Ovary (tissue), 3 donors: ENCODE measurements at regions not wholly inside any gene's neighbourhood (a gene's known extent, or its start where the extent isn't known, plus 50 kb on each side); places are given as distances from the start of the nearest gene placed in this dataset.

Experiments
- EP300 ChIP-seq: sonication (generic); formaldehyde crosslinking; IDR thresholded peaks from one replicate; pipeline ENCODE4 v1.6.1; 2017; ENCODE audit warnings: antibody characterized with exemption
- TF ChIP-seq, protein P1 (sequence below), 3 donors: fragments of 450-650 bp in 2 of 3; fragments of 200-600 bp in 1 of 3; IDR thresholded peaks; one replicate each; pipeline versions ENCODE4 v1.5.1 to v1.8.0; 2016 to 2022; ENCODE audit warnings: antibody characterized with exemption in 3 of 3, mild to moderate bottlenecking in 1 of 3
- donor health status: DM: no; HTN: no; CAD: no.

DNA sequence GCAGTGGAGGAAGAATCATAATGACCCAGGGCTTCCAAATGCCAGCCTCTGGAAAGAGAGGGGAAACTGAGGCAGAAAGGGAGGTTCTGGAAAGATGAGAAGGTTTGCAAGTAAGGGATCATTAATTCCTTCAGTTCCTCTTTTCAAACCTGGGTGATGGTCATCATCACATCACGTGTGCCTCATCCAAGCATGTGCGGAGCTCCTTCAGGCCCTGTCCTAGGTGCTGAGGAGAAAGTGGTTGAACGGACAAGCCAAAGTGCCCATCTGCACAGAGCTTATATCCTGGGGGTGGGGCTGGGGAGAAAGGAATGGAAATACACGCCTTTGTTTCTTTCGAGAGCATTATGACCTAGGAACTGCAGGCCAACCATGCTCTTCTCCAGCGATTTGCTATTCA, 60.2 kb upstream of the AFF3 start:
- TF ChIP-seq EP300: no peak
- TF ChIP-seq, protein P1, sequence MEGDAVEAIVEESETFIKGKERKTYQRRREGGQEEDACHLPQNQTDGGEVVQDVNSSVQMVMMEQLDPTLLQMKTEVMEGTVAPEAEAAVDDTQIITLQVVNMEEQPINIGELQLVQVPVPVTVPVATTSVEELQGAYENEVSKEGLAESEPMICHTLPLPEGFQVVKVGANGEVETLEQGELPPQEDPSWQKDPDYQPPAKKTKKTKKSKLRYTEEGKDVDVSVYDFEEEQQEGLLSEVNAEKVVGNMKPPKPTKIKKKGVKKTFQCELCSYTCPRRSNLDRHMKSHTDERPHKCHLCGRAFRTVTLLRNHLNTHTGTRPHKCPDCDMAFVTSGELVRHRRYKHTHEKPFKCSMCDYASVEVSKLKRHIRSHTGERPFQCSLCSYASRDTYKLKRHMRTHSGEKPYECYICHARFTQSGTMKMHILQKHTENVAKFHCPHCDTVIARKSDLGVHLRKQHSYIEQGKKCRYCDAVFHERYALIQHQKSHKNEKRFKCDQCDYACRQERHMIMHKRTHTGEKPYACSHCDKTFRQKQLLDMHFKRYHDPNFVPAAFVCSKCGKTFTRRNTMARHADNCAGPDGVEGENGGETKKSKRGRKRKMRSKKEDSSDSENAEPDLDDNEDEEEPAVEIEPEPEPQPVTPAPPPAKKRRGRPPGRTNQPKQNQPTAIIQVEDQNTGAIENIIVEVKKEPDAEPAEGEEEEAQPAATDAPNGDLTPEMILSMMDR (IDR thresholded peaks at IDR 0.05): no peak
